A673 (cell line): ENCODE measurements at regions not wholly inside any gene's neighbourhood (a gene's known extent, or its start where the extent isn't known, plus 50 kb on each side); places are given as distances from the start of the nearest gene placed in this dataset.

ENCODE experiments used
- CTCF ChIP-seq: fragments of 300-800, 200-600 bp; sonication (generic); conservative IDR thresholded peaks from 2 replicates; pipeline ENCODE4 v1.5.1; 2017; ENCODE audit warnings: low read depth, mild to moderate bottlenecking, antibody characterized with exemption, low read length, moderate library complexity, mixed read lengths
- EZH2 ChIP-seq: fragments of 200-600 bp; sonication (generic); IDR thresholded peaks from 2 replicates; pipeline ENCODE4 v1.6.1; 2017; ENCODE audit warnings: borderline replicate concordance, low read depth, mild to moderate bottlenecking, mixed read lengths, antibody characterized with exemption, low read length; ENCODE audit not compliant: poor library complexity, severe bottlenecking

GRCh38 chr4:24055623-24056022 lies 165.8 kb upstream of the PPARGC1A start:
- TF ChIP-seq EZH2 (no peak), CTCF (no peak)
